ENCODE measurements at regions not wholly inside any gene's neighbourhood (a gene's known extent, or its start where the extent isn't known, plus 50 kb on each side); places are given as distances from the start of the nearest gene placed in this dataset.

DNA sequence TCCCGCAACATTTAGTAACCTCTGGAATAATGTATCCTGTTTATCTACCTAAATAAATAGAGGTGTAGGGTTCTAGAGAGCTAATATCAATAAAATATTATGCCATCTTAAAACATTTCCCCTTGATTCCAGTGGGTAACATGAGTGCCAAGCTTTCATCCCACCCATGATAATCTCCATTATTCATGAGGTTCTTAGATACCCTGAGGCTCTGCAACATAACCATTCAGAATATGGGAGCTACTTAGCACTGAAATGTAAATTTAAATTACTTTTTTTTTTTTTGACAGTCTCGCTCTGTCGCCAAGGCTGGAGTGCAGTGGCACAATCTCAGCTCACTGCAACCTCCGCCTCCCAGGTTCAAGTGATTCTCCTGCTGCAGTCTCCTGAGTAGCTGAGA is 832.7 kb downstream of the BRINP3 start:
- FAIRE-seq (no peak), DNase-seq (ENCODE audit: insufficient read length, low spot score) (no peak)
- TF ChIP-seq, protein P1, sequence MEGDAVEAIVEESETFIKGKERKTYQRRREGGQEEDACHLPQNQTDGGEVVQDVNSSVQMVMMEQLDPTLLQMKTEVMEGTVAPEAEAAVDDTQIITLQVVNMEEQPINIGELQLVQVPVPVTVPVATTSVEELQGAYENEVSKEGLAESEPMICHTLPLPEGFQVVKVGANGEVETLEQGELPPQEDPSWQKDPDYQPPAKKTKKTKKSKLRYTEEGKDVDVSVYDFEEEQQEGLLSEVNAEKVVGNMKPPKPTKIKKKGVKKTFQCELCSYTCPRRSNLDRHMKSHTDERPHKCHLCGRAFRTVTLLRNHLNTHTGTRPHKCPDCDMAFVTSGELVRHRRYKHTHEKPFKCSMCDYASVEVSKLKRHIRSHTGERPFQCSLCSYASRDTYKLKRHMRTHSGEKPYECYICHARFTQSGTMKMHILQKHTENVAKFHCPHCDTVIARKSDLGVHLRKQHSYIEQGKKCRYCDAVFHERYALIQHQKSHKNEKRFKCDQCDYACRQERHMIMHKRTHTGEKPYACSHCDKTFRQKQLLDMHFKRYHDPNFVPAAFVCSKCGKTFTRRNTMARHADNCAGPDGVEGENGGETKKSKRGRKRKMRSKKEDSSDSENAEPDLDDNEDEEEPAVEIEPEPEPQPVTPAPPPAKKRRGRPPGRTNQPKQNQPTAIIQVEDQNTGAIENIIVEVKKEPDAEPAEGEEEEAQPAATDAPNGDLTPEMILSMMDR (IDR thresholded peaks at IDR 0.05; ENCODE audit: insufficient read depth, missing control alignments) = no peak

DNA sequence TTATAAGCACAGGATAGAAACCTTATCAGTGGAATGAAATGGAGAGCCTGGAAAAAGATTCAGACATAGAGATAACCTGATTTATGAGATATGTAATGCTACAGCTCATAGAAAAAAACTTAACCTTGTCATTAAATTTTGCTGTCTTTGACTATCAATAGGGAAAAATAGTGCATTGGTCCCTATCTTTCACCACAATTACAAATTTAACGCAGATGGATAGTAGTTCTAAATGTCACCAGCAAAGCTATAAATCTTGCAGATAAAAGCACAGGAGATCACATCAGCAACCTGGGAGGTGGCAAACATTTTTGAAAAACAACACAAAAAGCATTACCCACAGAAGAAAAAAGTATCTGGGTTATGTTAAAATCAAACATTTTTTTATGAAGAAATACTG is 831.6 kb downstream of the BRINP3 start:
- FAIRE-seq (no peak), DNase-seq (ENCODE audit: insufficient read length, low spot score) (no peak)
- TF ChIP-seq, protein P1 (IDR thresholded peaks at IDR 0.05; ENCODE audit: insufficient read depth, missing control alignments) = no peak

DNA sequence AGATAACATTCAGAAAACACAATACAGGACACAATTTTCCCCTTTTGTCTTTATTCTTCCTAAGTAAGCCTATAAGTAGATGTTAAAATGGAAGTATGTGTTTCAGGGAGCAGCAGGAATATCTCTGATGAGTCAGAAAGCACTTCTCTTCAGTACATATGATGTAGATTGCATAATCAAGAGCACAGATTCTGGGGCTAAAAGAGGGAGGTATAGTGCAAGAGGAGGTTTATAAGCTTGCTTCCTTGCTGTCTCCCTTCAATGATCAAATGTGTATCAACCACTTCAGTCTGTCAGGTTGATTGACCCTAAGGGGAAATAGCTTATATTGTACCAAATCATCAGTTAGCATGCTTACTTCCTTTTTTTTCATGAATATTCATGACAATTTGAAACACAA is 822.8 kb downstream of the BRINP3 start:
- DNase-seq (ENCODE audit: insufficient read length, low spot score) = no peak
- peak; percentile 70 for FAIRE-seq

DNA sequence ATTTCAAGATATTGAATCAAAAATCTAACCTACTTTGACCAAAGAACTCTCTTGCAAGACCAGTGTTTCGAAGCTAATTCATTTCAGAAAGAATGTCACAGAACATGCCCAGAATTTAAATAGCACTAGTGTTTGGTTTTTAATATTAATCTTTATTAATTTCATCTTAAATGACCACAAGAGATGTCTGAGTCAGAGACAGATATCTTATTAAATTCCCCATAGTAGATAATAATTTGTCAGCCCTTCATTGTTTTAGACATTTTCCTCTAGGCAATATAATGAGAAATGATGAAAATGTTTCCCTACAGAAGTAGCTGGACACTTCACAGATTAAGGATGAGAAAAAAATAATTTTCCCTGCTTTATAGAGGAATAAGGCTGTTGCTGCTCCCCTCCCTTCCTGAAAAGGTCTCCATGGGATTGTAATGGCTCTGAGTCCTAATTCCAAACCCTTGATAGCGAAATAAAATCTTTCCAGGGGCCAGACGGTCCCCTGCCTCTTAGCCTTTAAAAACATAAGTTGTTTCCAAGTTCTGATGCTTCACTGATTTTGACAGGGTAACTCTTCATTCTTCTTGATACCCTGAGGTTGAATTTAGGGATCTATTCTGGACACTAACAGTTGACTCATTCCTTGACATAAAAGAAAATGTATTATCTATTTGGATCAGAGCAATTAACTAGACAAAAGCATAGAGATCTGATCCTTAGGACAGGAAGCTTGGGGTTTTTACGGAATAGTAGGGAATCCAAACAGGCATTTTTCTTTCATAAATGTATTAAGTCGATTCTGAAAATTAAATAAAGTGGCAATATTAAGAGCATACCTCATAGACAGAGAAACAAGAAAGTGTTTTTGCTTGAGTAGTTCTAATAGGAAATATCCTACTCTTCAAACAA is 820.8 kb downstream of the BRINP3 start:
- TF ChIP-seq, protein P1 (IDR thresholded peaks at IDR 0.05; ENCODE audit: insufficient read depth, missing control alignments) = no peak
- DNase-seq (ENCODE audit: insufficient read length, low spot score) (no peak), FAIRE-seq (peak; percentile 72)

More for the DNA sequence above, 822.8 kb downstream of the BRINP3 start:
- TF ChIP-seq, protein P1 (IDR thresholded peaks at IDR 0.05; ENCODE audit: insufficient read depth, missing control alignments) = no peak

DNA sequence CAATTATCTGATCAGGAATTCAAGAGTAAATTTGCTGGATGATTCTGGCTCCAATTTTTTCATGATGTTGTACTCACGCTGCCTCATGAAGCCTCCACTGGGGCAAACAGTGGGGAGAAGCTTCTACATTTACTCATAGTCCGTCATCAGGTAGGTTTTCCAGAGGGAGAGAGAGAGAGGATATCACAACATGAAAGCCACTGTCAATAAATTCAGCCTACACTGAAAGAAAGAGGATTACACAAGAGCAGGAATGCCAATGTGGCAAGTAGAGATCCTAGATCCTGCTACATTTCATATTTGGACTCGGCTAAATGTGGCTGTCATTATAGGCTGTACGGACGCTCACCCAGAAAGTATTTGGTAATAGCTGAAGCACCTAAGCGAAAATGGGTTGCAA is 819.9 kb downstream of the BRINP3 start:
- TF ChIP-seq, protein P1 (IDR thresholded peaks at IDR 0.05; ENCODE audit: insufficient read depth, missing control alignments) = no peak
- no peak for DNase-seq (ENCODE audit: insufficient read length, low spot score)
- peak; percentile 69 for FAIRE-seq

DNA sequence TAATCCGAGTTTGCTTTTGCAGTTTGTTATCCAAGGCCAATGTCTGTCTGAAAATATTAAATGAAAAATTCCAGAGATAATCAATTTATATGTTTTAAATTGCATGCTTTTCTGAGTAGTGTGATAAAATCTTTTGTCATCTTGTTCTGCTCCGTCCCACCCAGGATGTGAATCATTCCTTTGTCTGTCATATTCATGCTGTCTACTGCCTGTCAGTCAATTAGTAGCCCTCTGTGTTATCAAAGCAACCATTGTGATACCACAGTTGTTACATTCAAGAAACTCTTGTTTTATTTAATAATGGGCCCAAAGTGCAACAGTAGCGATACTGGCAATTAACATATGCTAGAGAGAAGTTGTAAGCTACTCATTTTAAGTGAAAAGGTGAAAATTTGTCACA is 819.3 kb downstream of the BRINP3 start:
- FAIRE-seq = no peak
- no peak for DNase-seq (ENCODE audit: insufficient read length, low spot score)
- TF ChIP-seq, protein P1 (IDR thresholded peaks at IDR 0.05; ENCODE audit: insufficient read depth, missing control alignments) = no peak

DNA sequence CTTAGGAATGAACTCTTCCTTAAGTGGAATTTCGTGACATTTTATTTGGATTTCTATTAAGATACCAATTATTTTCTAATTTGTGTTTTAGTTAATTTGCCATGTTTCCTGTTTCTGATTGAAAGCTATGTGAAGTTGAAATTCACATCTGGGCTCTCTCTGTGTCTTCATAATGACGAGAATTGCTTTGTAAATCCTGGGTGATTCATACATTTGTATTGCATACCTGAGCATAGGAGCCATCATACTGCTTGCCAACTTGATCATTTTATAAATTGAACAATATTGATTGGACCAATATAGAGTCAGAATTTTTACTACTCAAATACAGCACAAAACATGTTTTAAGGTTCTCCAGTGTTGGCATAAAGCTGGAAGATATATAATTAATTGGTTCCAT is 817.9 kb downstream of the BRINP3 start:
- TF ChIP-seq, protein P1 (IDR thresholded peaks at IDR 0.05; ENCODE audit: insufficient read depth, missing control alignments) = no peak
- DNase-seq (ENCODE audit: insufficient read length, low spot score) (no peak), FAIRE-seq (no peak)

Measured in D721Med (cell line).